ENCODE measurements at regions not wholly inside any gene's neighbourhood (a gene's known extent, or its start where the extent isn't known, plus 50 kb on each side); places are given as distances from the start of the nearest gene placed in this dataset.

GRCh38 chr15:31573759-31574158 is 247.1 kb downstream of the KLF13 start:
- Histone ChIP-seq H3K9me1 (replicated peaks; ENCODE audit: control insufficient read depth, extremely low read depth, insufficient read depth, low read length) (no peaks in the 10 kb centered on the region), H3K27ac (ENCODE audit: insufficient read depth, low read depth, low read length) (no peak overlapping the region), H3K79me2 (ENCODE audit: control insufficient read depth, insufficient read depth, low read length) (no peaks in the 10 kb centered on the region), H3K4me2 (ENCODE audit: insufficient read depth, low read length) (no peak overlapping the region), H3K27me3 (ENCODE audit: control insufficient read depth in 2 of 2, insufficient read depth in 2 of 2, low read length in 2 of 2) (no peaks in the 10 kb centered on the region), H3K9me3 (replicated peaks; ENCODE audit: control insufficient read depth, insufficient read depth, low read length) (no peaks in the 10 kb centered on the region), H3K9ac (replicated peaks; ENCODE audit: extremely low read depth, insufficient read depth, low read length) (no peak overlapping the region), H4K20me1 (replicated peaks; ENCODE audit: control insufficient read depth, extremely low read depth, insufficient read depth, low read length) (no peaks in the 10 kb centered on the region), H3K4me1 (ENCODE audit: control insufficient read depth, extremely low read depth, insufficient read depth, low read length) (no peaks in the 10 kb centered on the region), H3K36me3 (ENCODE audit: control insufficient read depth in 2 of 2, extremely low read depth in 1 of 2, insufficient read depth in 2 of 2, low read length in 2 of 2) (no peaks in the 10 kb centered on the region), H2AFZ (ENCODE audit: low read depth, low read length) (no peak overlapping the region), H3K4me3 (replicated peaks in 1 of 3; ENCODE audit: insufficient read depth in 1 of 3, low read depth in 1 of 3, low read length in 3 of 3) (no peak overlapping the region)
- no TSS peak for BruUV-seq (replicated peaks)
- CTCF ChIA-PET: no interaction called here
- intact Hi-C loops (cut with micrococcal nuclease) (no loop called here), dilution Hi-C loops (cut with MboI; ENCODE audit: extremely low pct_ligation_motif_present, low sequenced_read_pairs) (no loop called here)
- FAIRE-seq (no peak), DNase-seq (ENCODE audit: low read depth, low spot score) (no peak)
- no peak for TF ChIP-seq POLR2A (IDR thresholded peaks at IDR 0.05; ENCODE audit: low read depth, low read length)
- no peak for TF ChIP-seq CTCF (IDR thresholded peaks at IDR 0.05; ENCODE audit: extremely low read depth in 1 of 2, insufficient read depth in 1 of 2, low read depth in 1 of 2, low read length in 2 of 2)
- TF ChIP-seq POLR2AphosphoS5 (IDR thresholded peaks at IDR 0.05; ENCODE audit: insufficient read depth, low read depth, low read length): no peak
- POLR2A ChIA-PET: no interaction called here

- no peaks in the 10 kb centered on the region for H4K20me1 ChIP-seq (replicated peaks; ENCODE audit: control insufficient read depth, extremely low read depth, insufficient read depth, low read length)
- H3K4me3 ChIP-seq (replicated peaks in 1 of 3; ENCODE audit: insufficient read depth in 1 of 3, low read depth in 1 of 3, low read length in 3 of 3): no peak overlapping the region
- CTCF ChIA-PET: no interaction called here
- H3K27me3 ChIP-seq (ENCODE audit: control insufficient read depth in 2 of 2, insufficient read depth in 2 of 2, low read length in 2 of 2): no peaks in the 10 kb centered on the region
- H3K36me3 ChIP-seq (ENCODE audit: control insufficient read depth in 2 of 2, extremely low read depth in 1 of 2, insufficient read depth in 2 of 2, low read length in 2 of 2): no peaks in the 10 kb centered on the region
- H3K9me3 ChIP-seq (replicated peaks; ENCODE audit: control insufficient read depth, insufficient read depth, low read length): no peaks in the 10 kb centered on the region
- H3K4me1 ChIP-seq (ENCODE audit: control insufficient read depth, extremely low read depth, insufficient read depth, low read length): no peaks in the 10 kb centered on the region
- no peaks in the 10 kb centered on the region for H3K79me2 ChIP-seq (ENCODE audit: control insufficient read depth, insufficient read depth, low read length)
- H2AFZ ChIP-seq (ENCODE audit: low read depth, low read length): no peak overlapping the region
- no peak for FAIRE-seq
- no peak overlapping the region for H3K27ac ChIP-seq (ENCODE audit: insufficient read depth, low read depth, low read length)
- no peak overlapping the region for H3K9ac ChIP-seq (replicated peaks; ENCODE audit: extremely low read depth, insufficient read depth, low read length)
- dilution Hi-C loops (cut with MboI; ENCODE audit: extremely low pct_ligation_motif_present, low sequenced_read_pairs): no loop called here
- H3K4me2 ChIP-seq (ENCODE audit: insufficient read depth, low read length): no peak overlapping the region
- no peaks in the 10 kb centered on the region for H3K9me1 ChIP-seq (replicated peaks; ENCODE audit: control insufficient read depth, extremely low read depth, insufficient read depth, low read length)
- intact Hi-C loops (cut with micrococcal nuclease): no loop called here
- POLR2A ChIA-PET: no interaction called here
- no peak for DNase-seq (ENCODE audit: low read depth, low spot score)
- BruUV-seq (replicated peaks): no TSS peak
- no peak for TF ChIP-seq JUN (IDR thresholded peaks at IDR 0.05; ENCODE audit: borderline replicate concordance, insufficient read depth, insufficient read length, low read depth)
- TF ChIP-seq FOS (IDR thresholded peaks at IDR 0.05; ENCODE audit: borderline replicate concordance, insufficient read depth, low read length): no peak
- no peak for TF ChIP-seq EZH2 (IDR thresholded peaks at IDR 0.05; ENCODE audit: borderline replicate concordance, low read depth, low read length, severe bottlenecking)
- TF ChIP-seq POLR2AphosphoS5 (IDR thresholded peaks at IDR 0.05; ENCODE audit: insufficient read depth, low read depth, low read length): no peak
- TF ChIP-seq POLR2A (IDR thresholded peaks at IDR 0.05; ENCODE audit: low read depth, low read length): no peak
- TF ChIP-seq MYC (IDR thresholded peaks at IDR 0.05; ENCODE audit: low read depth, low read length): no peak
- TF ChIP-seq GATA2 (IDR thresholded peaks at IDR 0.05; ENCODE audit: insufficient read depth, insufficient read length, low read depth, low read length): no peak
- TF ChIP-seq MAX (IDR thresholded peaks at IDR 0.05; ENCODE audit: insufficient read depth, insufficient read length): no peak
- no peak for TF ChIP-seq CTCF (IDR thresholded peaks at IDR 0.05; ENCODE audit: extremely low read depth in 1 of 2, insufficient read depth in 1 of 2, low read depth in 1 of 2, low read length in 2 of 2)
Observed at GRCh38 chr15:31574766-31575165, 248.1 kb downstream of the KLF13 start.

Measured in endothelial cell of umbilical vein (primary cell).